Endothelial cell of umbilical vein (primary cell): ENCODE measurements at regions not wholly inside any gene's neighbourhood (a gene's known extent, or its start where the extent isn't known, plus 50 kb on each side); places are given as distances from the start of the nearest gene placed in this dataset.

ENCODE experiments used
- BruUV-seq: library from RNA; stranded (reverse); fragments of 400-500 nt; replicated peaks from 2 replicates; lab custom pipeline; 2021; lab: Mats Ljungman, UMichigan
- CTCF ChIA-PET: fragments of 300-600, 350-600 bp; sonication (Branson Sonifier 250); formaldehyde crosslinking; loops from one replicate; lab custom pipeline; 2021; ENCODE audit warnings: antibody characterized with exemption, inconsistent platforms; lab: Charles Lee
- POLR2A ChIA-PET: fragments of 300-600, 350-600 bp; sonication (Branson Sonifier 250); formaldehyde crosslinking; loops from one replicate; lab custom pipeline; 2021; ENCODE audit warnings: antibody characterized with exemption, inconsistent platforms; lab: Charles Lee
- DNase-seq: peaks from one replicate; pipeline ENCODE4 v3.0.0-alpha.2; 2011; ENCODE audit warnings: low read depth, low spot score
- FAIRE-seq: peaks from 2 replicates; lab custom pipeline; 2011; peaks lifted over from hg19 to GRCh38; lab: Jason Lieb, UNC
- H2AFZ ChIP-seq: 2 replicates; pipeline ENCODE4 v1.6.0; 2012; ENCODE audit warnings: low read depth, low read length, control low read depth, inconsistent platforms
- H3K27ac ChIP-seq: 2 replicates; pipeline ENCODE4 v1.5.1; 2011; ENCODE audit warnings: low read depth, mild to moderate bottlenecking, control low read depth, low read length, moderate library complexity; ENCODE audit not compliant: insufficient read depth
- H3K27me3 ChIP-seq, 2 experiments: 2 replicates each; pipeline versions ENCODE4 v1.6.0 to v1.6.1; 2011; ENCODE audit warnings: low read length in 2 of 2, mixed read lengths in 1 of 2; ENCODE audit not compliant: control insufficient read depth in 2 of 2, insufficient read depth in 2 of 2
- H3K36me3 ChIP-seq, 2 experiments: 2 replicates in 1 of 2; 3 replicates in 1 of 2; pipeline ENCODE4 v1.5.1; 2011; ENCODE audit warnings: low read length in 2 of 2, mild to moderate bottlenecking in 1 of 2, moderate library complexity in 1 of 2; ENCODE audit not compliant: control insufficient read depth in 2 of 2, insufficient read depth in 2 of 2; ENCODE audit errors: extremely low read depth in 1 of 2
- H3K4me1 ChIP-seq: 3 replicates; pipeline ENCODE4 v1.5.1; 2011; ENCODE audit warnings: mild to moderate bottlenecking, low read length; ENCODE audit not compliant: control insufficient read depth, insufficient read depth; ENCODE audit errors: extremely low read depth
- H3K4me2 ChIP-seq: 2 replicates; pipeline ENCODE4 v1.6.1; 2011; ENCODE audit warnings: low read length, control low read depth, mixed read lengths; ENCODE audit not compliant: insufficient read depth
- H3K4me3 ChIP-seq, 3 experiments: fragments of 200-600 bp in 1 of 3; sonication (generic), shearing (Covaris generic) in 1 of 3; replicated peaks in 1 of 3; 2 replicates each; pipeline ENCODE4 v1.5.1; 2011 to 2016; ENCODE audit warnings: control low read depth in 3 of 3, low read length in 3 of 3, mild to moderate bottlenecking in 2 of 3, inconsistent platforms in 1 of 3, low read depth in 1 of 3, moderate library complexity in 1 of 3; ENCODE audit not compliant: insufficient read depth in 1 of 3
- H3K79me2 ChIP-seq: 2 replicates; pipeline ENCODE4 v1.6.0; 2012; ENCODE audit warnings: low read length, inconsistent platforms; ENCODE audit not compliant: control insufficient read depth, insufficient read depth
- H3K9ac ChIP-seq: replicated peaks from 2 replicates; pipeline ENCODE3; 2011; ENCODE audit warnings: low read length, control low read depth; ENCODE audit not compliant: insufficient read depth; ENCODE audit errors: extremely low read depth
- H3K9me1 ChIP-seq: replicated peaks from 3 replicates; pipeline ENCODE4 v1.6.0; 2011; ENCODE audit warnings: mild to moderate bottlenecking, low read length; ENCODE audit not compliant: control insufficient read depth, insufficient read depth; ENCODE audit errors: extremely low read depth
- H3K9me3 ChIP-seq: replicated peaks from 2 replicates; pipeline ENCODE4 v1.5.1; 2012; ENCODE audit warnings: low read length, inconsistent platforms; ENCODE audit not compliant: control insufficient read depth, insufficient read depth
- H4K20me1 ChIP-seq: replicated peaks from 2 replicates; pipeline ENCODE3; 2011; ENCODE audit warnings: mild to moderate bottlenecking, low read length; ENCODE audit not compliant: control insufficient read depth, insufficient read depth; ENCODE audit errors: extremely low read depth
- EZH2 ChIP-seq: IDR thresholded peaks from 2 replicates; pipeline ENCODE4 v1.6.1; 2012; ENCODE audit warnings: borderline replicate concordance, low read depth, mild to moderate bottlenecking, moderate library complexity, low read length, inconsistent platforms; ENCODE audit not compliant: severe bottlenecking
- FOS ChIP-seq: IDR thresholded peaks from 2 replicates; pipeline ENCODE4 v1.6.1; 2011; ENCODE audit warnings: mild to moderate bottlenecking, low read length, moderate library complexity, borderline replicate concordance; ENCODE audit not compliant: insufficient read depth
- GATA2 ChIP-seq: IDR thresholded peaks from 2 replicates; pipeline ENCODE4 v1.7.0; 2011; ENCODE audit warnings: low read depth, mild to moderate bottlenecking, moderate library complexity, mixed read lengths, low read length; ENCODE audit not compliant: insufficient read length, insufficient read depth
- JUN ChIP-seq: IDR thresholded peaks from 2 replicates; pipeline ENCODE4 v1.6.1; 2011; ENCODE audit warnings: borderline replicate concordance, low read depth; ENCODE audit not compliant: insufficient read length, insufficient read depth
- MYC ChIP-seq: IDR thresholded peaks from one replicate; pipeline ENCODE4 v1.6.1; 2011; ENCODE audit warnings: mild to moderate bottlenecking, low read depth, low read length
- POLR2A ChIP-seq: IDR thresholded peaks from 2 replicates; pipeline ENCODE4 v1.6.1; 2012; ENCODE audit warnings: low read depth, mild to moderate bottlenecking, control low read depth, low read length
- POLR2AphosphoS5 ChIP-seq: IDR thresholded peaks from 2 replicates; pipeline ENCODE4 v1.6.1; 2012; ENCODE audit warnings: low read depth, mild to moderate bottlenecking, control low read depth, low read length, moderate library complexity; ENCODE audit not compliant: insufficient read depth
- dilution Hi-C: fragments of 300-500 bp; cut with MboI; formaldehyde crosslinking; loops from one replicate; pipeline ENCODE4 v1.15.0; 2019; ENCODE audit warnings: low sequenced_read_pairs; ENCODE audit not compliant: extremely low pct_ligation_motif_present
- intact Hi-C: fragments of 100-400 bp; cut with micrococcal nuclease; formaldehyde crosslinking; loops from one replicate; pipeline ENCODE4 v1.10.0; 2022
- TF ChIP-seq, protein P1 (sequence below), 2 donors: IDR thresholded peaks; 1 replicate in 1 of 2; 2 replicates in 1 of 2; pipeline ENCODE4 v1.5.1; 2011; ENCODE audit warnings: low read length in 2 of 2, mild to moderate bottlenecking in 2 of 2, moderate library complexity in 2 of 2, control low read depth in 1 of 2, inconsistent platforms in 1 of 2, low read depth in 1 of 2; ENCODE audit not compliant: insufficient read depth in 1 of 2; ENCODE audit errors: extremely low read depth in 1 of 2
- TF ChIP-seq, protein P2 (sequence below): IDR thresholded peaks from 2 replicates; pipeline ENCODE4 v1.6.1; 2011; ENCODE audit not compliant: insufficient read depth, insufficient read length

DNA sequence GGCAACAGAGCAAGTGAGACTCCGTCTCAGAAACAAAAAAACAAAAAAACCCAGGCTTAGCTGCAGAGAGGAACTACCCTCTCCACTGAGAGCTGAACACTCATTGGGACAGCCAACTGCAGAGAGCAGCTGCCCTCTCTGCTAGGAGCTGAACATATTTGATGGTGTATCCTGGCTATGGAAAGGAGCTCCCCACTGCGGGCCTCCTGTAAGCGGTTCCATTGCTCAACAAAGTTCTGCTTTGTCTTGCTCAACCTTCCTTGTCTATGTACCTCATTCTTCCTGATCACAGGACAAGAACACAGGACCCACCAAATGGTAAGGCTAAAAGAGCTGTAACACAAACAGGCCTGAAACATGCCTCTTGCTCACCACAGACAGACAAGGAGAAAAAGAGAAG lies 246.3 kb upstream of the LRRTM4 start:
- intact Hi-C loops = no loop called here
- Histone ChIP-seq H2AFZ (no peak overlapping the region), H3K9ac (no peak overlapping the region), H3K9me3 (no peaks in the 10 kb centered on the region), H3K27me3 (no peaks in the 10 kb centered on the region), H3K4me2 (no peak overlapping the region), H3K36me3 (no peaks in the 10 kb centered on the region), H3K4me3 (no peak overlapping the region), H3K9me1 (no peaks in the 10 kb centered on the region), H3K79me2 (no peaks in the 10 kb centered on the region), H3K4me1 (no peaks in the 10 kb centered on the region), H3K27ac (no peak overlapping the region), H4K20me1 (no peaks in the 10 kb centered on the region)
- ChIA-PET CTCF (no interaction called here), POLR2A (no interaction called here)
- no peak for TF ChIP-seq POLR2A
- TF ChIP-seq, protein P1, sequence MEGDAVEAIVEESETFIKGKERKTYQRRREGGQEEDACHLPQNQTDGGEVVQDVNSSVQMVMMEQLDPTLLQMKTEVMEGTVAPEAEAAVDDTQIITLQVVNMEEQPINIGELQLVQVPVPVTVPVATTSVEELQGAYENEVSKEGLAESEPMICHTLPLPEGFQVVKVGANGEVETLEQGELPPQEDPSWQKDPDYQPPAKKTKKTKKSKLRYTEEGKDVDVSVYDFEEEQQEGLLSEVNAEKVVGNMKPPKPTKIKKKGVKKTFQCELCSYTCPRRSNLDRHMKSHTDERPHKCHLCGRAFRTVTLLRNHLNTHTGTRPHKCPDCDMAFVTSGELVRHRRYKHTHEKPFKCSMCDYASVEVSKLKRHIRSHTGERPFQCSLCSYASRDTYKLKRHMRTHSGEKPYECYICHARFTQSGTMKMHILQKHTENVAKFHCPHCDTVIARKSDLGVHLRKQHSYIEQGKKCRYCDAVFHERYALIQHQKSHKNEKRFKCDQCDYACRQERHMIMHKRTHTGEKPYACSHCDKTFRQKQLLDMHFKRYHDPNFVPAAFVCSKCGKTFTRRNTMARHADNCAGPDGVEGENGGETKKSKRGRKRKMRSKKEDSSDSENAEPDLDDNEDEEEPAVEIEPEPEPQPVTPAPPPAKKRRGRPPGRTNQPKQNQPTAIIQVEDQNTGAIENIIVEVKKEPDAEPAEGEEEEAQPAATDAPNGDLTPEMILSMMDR (IDR thresholded peaks at IDR 0.05; ENCODE audit: extremely low read depth in 1 of 2, insufficient read depth in 1 of 2, low read depth in 1 of 2, low read length in 2 of 2) = no peak
- no peak for TF ChIP-seq MYC
- TF ChIP-seq GATA2 = no peak
- TF ChIP-seq JUN = no peak
- TF ChIP-seq POLR2AphosphoS5 = no peak
- TF ChIP-seq, protein P2, sequence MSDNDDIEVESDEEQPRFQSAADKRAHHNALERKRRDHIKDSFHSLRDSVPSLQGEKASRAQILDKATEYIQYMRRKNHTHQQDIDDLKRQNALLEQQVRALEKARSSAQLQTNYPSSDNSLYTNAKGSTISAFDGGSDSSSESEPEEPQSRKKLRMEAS = no peak
- no peak for TF ChIP-seq EZH2
- TF ChIP-seq FOS = no peak
- no TSS peak for BruUV-seq
- FAIRE-seq (no peak), DNase-seq (no peak)
- dilution Hi-C loops = no loop called here
